ENCODE measurements at regions not wholly inside any gene's neighbourhood (a gene's known extent, or its start where the extent isn't known, plus 50 kb on each side); places are given as distances from the start of the nearest gene placed in this dataset.
"Not testable (repeated sequence)": the region's sequence is repeated elsewhere in the genome, so short reads cannot be mapped to it uniquely, and the experiment has no call there.

- TF ChIP-seq POLR2AphosphoS5 (IDR thresholded peaks at IDR 0.05; ENCODE audit: borderline replicate concordance, low read depth, low read length); EZH2 (IDR thresholded peaks at IDR 0.05); FOXP2 (optimal IDR thresholded peaks at IDR 0.05; ENCODE audit: control extremely low read depth, extremely low read length, insufficient read depth): not testable (repeated sequence)
Observed at GRCh38 chr9:43125894-43126293, 942.4 kb downstream of the SPATA31A6 start.
